K562 (cell line): ENCODE measurements at regions not wholly inside any gene's neighbourhood (a gene's known extent, or its start where the extent isn't known, plus 50 kb on each side); places are given as distances from the start of the nearest gene placed in this dataset.
A peak's percentile ranks its signal among the peaks of the same experiment; 100 is the strongest.
"Not testable (repeated sequence)": the region's sequence is repeated elsewhere in the genome, so short reads cannot be mapped to it uniquely, and the experiment has no call there.

Experiments
- ATAC-seq: fragments of 200-7000 bp; cut with Tn5 transposase; 3 replicates; pipeline ENCODE4 v1.9.1; 2020; ENCODE audit warnings: moderate library complexity
- BruUV-seq: library from RNA; stranded (reverse); fragments of 400-500 nt; replicated peaks from 2 replicates; lab custom pipeline; 2021; lab: Mats Ljungman, UMichigan
- CTCF ChIA-PET: fragments of 300-600 bp; formaldehyde crosslinking; extraction: SDS; loops from one replicate; lab custom pipeline; 2021; ENCODE audit warnings: low intra/inter-chr PET ratio; lab: Yijun Ruan, JAX
- POLR2A ChIA-PET: fragments of 300-600, 350-650 bp; sonication (Branson Sonifier 250); formaldehyde crosslinking; extraction: SDS; loops from one replicate; lab custom pipeline; 2021; ENCODE audit warnings: antibody characterized with exemption, inconsistent platforms; lab: Yijun Ruan, JAX
- DNase-seq, 4 experiments: peaks; one replicate each; pipeline versions ENCODE4 v3.0.0 to v3.0.0-alpha.2; 2011 to 2018; ENCODE audit warnings: low spot score in 3 of 4, mixed read lengths in 3 of 4; ENCODE audit errors: extremely low read depth in 1 of 4
- FAIRE-seq: peaks from 2 replicates; lab custom pipeline; 2011; peaks lifted over from hg19 to GRCh38; lab: Jason Lieb, UNC
- H2AFZ ChIP-seq: 2 replicates; pipeline ENCODE4 v1.6.0; 2011; ENCODE audit warnings: low read depth, low read length, control low read depth, inconsistent platforms
- H3K27ac ChIP-seq: fragments of 200-600 bp; 3 replicates; pipeline ENCODE4 v1.8.0; 2011; ENCODE audit warnings: low read depth, mild to moderate bottlenecking, control low read depth, inconsistent platforms, low read length, moderate library complexity, mixed read lengths; ENCODE audit errors: extremely low read depth
- H3K27me3 ChIP-seq, 2 experiments: fragments of 300-600 bp in 1 of 2; 2 replicates in 1 of 2; 3 replicates in 1 of 2; pipeline versions ENCODE4 v1.6.0 to v1.8.0; 2011; ENCODE audit warnings: inconsistent platforms in 2 of 2, low read length in 2 of 2, mild to moderate bottlenecking in 1 of 2, mixed read lengths in 1 of 2, moderate library complexity in 1 of 2; ENCODE audit not compliant: control insufficient read depth in 2 of 2, insufficient read depth in 2 of 2
- H3K36me3 ChIP-seq: fragments of 300-600 bp; 3 replicates; pipeline ENCODE4 v1.8.0; 2011; ENCODE audit warnings: mild to moderate bottlenecking, low read length, inconsistent platforms; ENCODE audit not compliant: control insufficient read depth, insufficient read depth
- H3K4me1 ChIP-seq, 2 experiments: fragments of 200-600 bp in 1 of 2; replicated peaks in 1 of 2; 2 replicates in 1 of 2; 3 replicates in 1 of 2; pipeline versions ENCODE4 v1.5.1 to v1.8.0; 2011; ENCODE audit warnings: inconsistent platforms in 2 of 2, low read length in 2 of 2, mild to moderate bottlenecking in 1 of 2, mixed read lengths in 1 of 2, moderate library complexity in 1 of 2; ENCODE audit not compliant: control insufficient read depth in 2 of 2, insufficient read depth in 2 of 2
- H3K4me2 ChIP-seq: 2 replicates; pipeline ENCODE4 v1.6.1; 2011; ENCODE audit warnings: low read length, control low read depth, inconsistent platforms, mixed read lengths; ENCODE audit not compliant: insufficient read depth
- H3K4me3 ChIP-seq: fragments of 200-600 bp; sonication (generic), shearing (Covaris generic); 2 replicates; pipeline ENCODE4 v1.5.1; 2016; ENCODE audit warnings: control low read depth, inconsistent platforms
- H3K79me2 ChIP-seq: fragments of 200-600 bp; 3 replicates; pipeline ENCODE4 v1.8.0; 2011; ENCODE audit warnings: low read length, inconsistent platforms; ENCODE audit not compliant: control insufficient read depth, insufficient read depth
- H3K9ac ChIP-seq, 2 experiments: 2 replicates each; pipeline versions ENCODE4 v1.6.0 to v1.6.1; 2011; ENCODE audit warnings: low read depth in 2 of 2, low read length in 2 of 2, control low read depth in 1 of 2, inconsistent platforms in 1 of 2, mild to moderate bottlenecking in 1 of 2, mixed read lengths in 1 of 2; ENCODE audit not compliant: insufficient read depth in 1 of 2
- H3K9me1 ChIP-seq: one replicate; pipeline ENCODE4 v1.6.0; 2011; ENCODE audit warnings: inconsistent platforms, mild to moderate bottlenecking, low read length, moderate library complexity; ENCODE audit not compliant: control insufficient read depth, insufficient read depth
- H3K9me3 ChIP-seq: replicated peaks from 2 replicates; pipeline ENCODE4 v1.5.1; 2011; ENCODE audit warnings: low read depth, low read length, inconsistent platforms; ENCODE audit not compliant: control insufficient read depth, insufficient read depth
- H4K20me1 ChIP-seq: replicated peaks from 2 replicates; pipeline ENCODE4 v1.6.1; 2011; ENCODE audit warnings: low read length, inconsistent platforms, mixed read lengths; ENCODE audit not compliant: control insufficient read depth, insufficient read depth
- ZBED1 ChIP-seq: IDR thresholded peaks from 2 replicates; pipeline ENCODE4 v1.6.1; 2014
- WGBS: fragments of 100-300 bp; shearing (Covaris generic); methylation state at CpG from one replicate; pipeline ENCODE4 v1.1.6; 2016; ENCODE audit warnings: low coverage, mixed read lengths; ENCODE audit not compliant: insufficient coverage; ENCODE audit errors: missing lambda C conversion rate; 5-methylcytosine and 5-hydroxymethylcytosine counted together
- in situ Hi-C: fragments of 300-500 bp; cut with MboI; formaldehyde crosslinking; loops from 4 replicates; pipeline ENCODE4 v1.15.0; 2018; ENCODE audit warnings: inconsistent platforms, mixed read lengths
- intact Hi-C: fragments of 100-400 bp; cut with micrococcal nuclease; formaldehyde crosslinking; loops from 2 replicates; pipeline ENCODE4 v1.14.2; 2022

GRCh38 chr18:79606071-79606470 lies 73.5 kb upstream of the CTDP1 start:
- H3K36me3 ChIP-seq, FAIRE-seq, H2AFZ ChIP-seq, H3K4me3 ChIP-seq, H3K9ac ChIP-seq, POLR2A ChIA-PET, ATAC-seq, H3K27me3 ChIP-seq, in situ Hi-C loops, CTCF ChIA-PET, H3K4me2 ChIP-seq, H3K79me2 ChIP-seq, H3K27ac ChIP-seq, H3K9me3 ChIP-seq, H3K9me1 ChIP-seq, BruUV-seq, DNase-seq, H4K20me1 ChIP-seq, intact Hi-C loops: not testable (repeated sequence)
- H3K4me1 ChIP-seq: peaks cover 8 to 55% of the 10 kb centered on the region in 2 experiments; a peak in 4 of 5 replicates
- WGBS: 87% methylated on average over 6 of the region's 13 CpGs

- Histone ChIP-seq H3K36me3 (no peaks in the 10 kb centered on the region), H3K27me3 (no peaks in the 10 kb centered on the region; a peak in 1 of 5 replicates), H3K4me3 (no peak overlapping the region), H2AFZ (no peak overlapping the region), H3K79me2 (no peaks in the 10 kb centered on the region), H4K20me1 (no peaks in the 10 kb centered on the region), H3K9me1 (no peaks in the 10 kb centered on the region), H3K4me2 (no peak overlapping the region), H3K9me3 (no peaks in the 10 kb centered on the region), H3K4me1 (peaks cover 11 to 62% of the 10 kb centered on the region in 2 experiments; a peak in 4 of 5 replicates), H3K9ac (peak overlapping the region in 1 of 2 experiments; percentile 9; a peak in 2 of 4 replicates), H3K27ac (no peak overlapping the region)
- in situ Hi-C loops: no loop called here
- no peak for TF ChIP-seq ZBED1
- ATAC-seq: no peak
- no TSS peak for BruUV-seq
- intact Hi-C loops: no loop called here
- ChIA-PET POLR2A (no interaction called here), CTCF (no interaction called here)
- FAIRE-seq: no peak
- no peak for DNase-seq
- WGBS: 31% methylated on average over 14 of the region's 31 CpGs
These were observed 72.8 kb upstream of the CTDP1 start for GRCh38 chr18:79606621-79607331.
